ENCODE measurements at regions not wholly inside any gene's neighbourhood (a gene's known extent, or its start where the extent isn't known, plus 50 kb on each side); places are given as distances from the start of the nearest gene placed in this dataset.

- CTCF ChIA-PET: no interaction called here
- no peak for DNase-seq (ENCODE audit: low read depth, low spot score)
- POLR2A ChIA-PET: no interaction called here
- no peak overlapping the region for H3K4me3 ChIP-seq (ENCODE audit: low read depth, low read length)
- no peak for TF ChIP-seq CTCF (IDR thresholded peaks at IDR 0.05; ENCODE audit: insufficient read depth, low read length, missing control alignments)
Measured at GRCh38 chr2:36088716-36089328, 266.8 kb upstream of the CRIM1 start.

GRCh38 chr2:36087344-36087743 is 268.2 kb upstream of the CRIM1 start:
- POLR2A ChIA-PET: no interaction called here
- H3K4me3 ChIP-seq (ENCODE audit: low read depth, low read length): no peak overlapping the region
- no peak for TF ChIP-seq CTCF (IDR thresholded peaks at IDR 0.05; ENCODE audit: insufficient read depth, low read length, missing control alignments)
- no peak for DNase-seq (ENCODE audit: low read depth, low spot score)
- CTCF ChIA-PET: no interaction called here

GRCh38 chr2:36079793-36080192 is 275.8 kb upstream of the CRIM1 start:
- ChIA-PET CTCF (no interaction called here), POLR2A (no interaction called here)
- no peak for DNase-seq (ENCODE audit: low read depth, low spot score)
- TF ChIP-seq CTCF (IDR thresholded peaks at IDR 0.05; ENCODE audit: insufficient read depth, low read length, missing control alignments): no peak
- H3K4me3 ChIP-seq (ENCODE audit: low read depth, low read length): no peak overlapping the region

GRCh38 chr2:36074008-36074407 is 281.6 kb upstream of the CRIM1 start:
- TF ChIP-seq CTCF (IDR thresholded peaks at IDR 0.05; ENCODE audit: insufficient read depth, low read length, missing control alignments): no peak
- no peak overlapping the region for H3K4me3 ChIP-seq (ENCODE audit: low read depth, low read length)
- POLR2A ChIA-PET: no interaction called here
- DNase-seq (ENCODE audit: low read depth, low spot score): no peak
- CTCF ChIA-PET: no interaction called here

- no peak for TF ChIP-seq CTCF (IDR thresholded peaks at IDR 0.05; ENCODE audit: insufficient read depth, low read length, missing control alignments)
- ChIA-PET POLR2A (no interaction called here), CTCF (interaction anchor here (1.1 kb wide), 1 partner anchor 11 kb away, joined by 3 read pairs; no protein-coding TSS in a partner anchor)
- DNase-seq (ENCODE audit: low read depth, low spot score): no peak
- H3K4me3 ChIP-seq (ENCODE audit: low read depth, low read length): no peak overlapping the region
Measured at GRCh38 chr2:36071698-36072097, 283.9 kb upstream of the CRIM1 start.

DNA sequence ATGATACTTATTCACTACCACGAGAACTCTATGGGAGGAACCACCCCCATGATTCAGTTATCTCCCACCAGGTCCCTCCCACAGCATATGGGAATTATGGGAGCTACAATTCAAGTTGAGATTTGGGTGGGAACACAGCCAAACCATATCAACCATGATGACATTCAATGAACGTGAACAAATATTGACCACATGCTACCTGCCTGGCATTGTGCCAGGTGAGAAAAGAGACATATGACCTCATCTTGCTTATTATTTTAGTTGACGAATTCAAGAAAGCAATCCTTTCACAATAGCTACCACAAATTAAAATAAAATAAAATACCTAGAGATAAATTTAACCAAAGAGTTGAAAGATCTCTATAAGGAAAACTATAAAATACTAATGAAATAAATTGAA is 286.5 kb upstream of the CRIM1 start:
- H3K4me3 ChIP-seq (ENCODE audit: low read depth, low read length): no peak overlapping the region
- POLR2A ChIA-PET: no interaction called here
- no peak for DNase-seq (ENCODE audit: low read depth, low spot score)
- CTCF ChIA-PET: no interaction called here
- no peak for TF ChIP-seq CTCF (IDR thresholded peaks at IDR 0.05; ENCODE audit: insufficient read depth, low read length, missing control alignments)

Measured in AG04449 (cell line).